ENCODE measurements at regions not wholly inside any gene's neighbourhood (a gene's known extent, or its start where the extent isn't known, plus 50 kb on each side); places are given as distances from the start of the nearest gene placed in this dataset.
A peak's percentile ranks its signal among the peaks of the same experiment; 100 is the strongest.
"Not testable (repeated sequence)": the region's sequence is repeated elsewhere in the genome, so short reads cannot be mapped to it uniquely, and the experiment has no call there.

GRCh38 chr15:84360902-84361301 lies 125.3 kb downstream of the GOLGA6L4 start:
- H3K9me3 ChIP-seq; intact Hi-C loops (cut with DNase I, micrococcal nuclease); ATAC-seq: not testable (repeated sequence)

GRCh38 chr15:84384421-84384820 lies 148.8 kb downstream of the GOLGA6L4 start:
- DNase-seq; H3K9me3 ChIP-seq; ATAC-seq; H3K36me3 ChIP-seq (ENCODE audit: low read depth); intact Hi-C loops (cut with DNase I, micrococcal nuclease); H3K4me1 ChIP-seq (ENCODE audit: low read depth); H3K4me3 ChIP-seq: not testable (repeated sequence)

More at GRCh38 chr15:84360902-84361301, 125.3 kb downstream of the GOLGA6L4 start:
- H3K4me1 ChIP-seq (ENCODE audit: low read depth); H3K36me3 ChIP-seq (ENCODE audit: low read depth); H3K4me3 ChIP-seq; DNase-seq: not testable (repeated sequence)

- ATAC-seq = no peak
- intact Hi-C loops (cut with DNase I, micrococcal nuclease) = no loop called here
- TF ChIP-seq CTCF (IDR thresholded peaks at IDR 0.05) = no peak
- H3K9me3 ChIP-seq = no peaks in the 10 kb centered on the region
- H3K4me1 ChIP-seq (ENCODE audit: low read depth) = no peaks in the 10 kb centered on the region
- H3K4me3 ChIP-seq = no peak overlapping the region
- no peak for DNase-seq
- H3K36me3 ChIP-seq (ENCODE audit: low read depth) = no peaks in the 10 kb centered on the region
Observed at GRCh38 chr15:84387086-84387485, 151.5 kb downstream of the GOLGA6L4 start.

- DNase-seq; H3K9me3 ChIP-seq; ATAC-seq; intact Hi-C loops (cut with DNase I, micrococcal nuclease); H3K4me1 ChIP-seq (ENCODE audit: low read depth); H3K4me3 ChIP-seq; H3K36me3 ChIP-seq (ENCODE audit: low read depth): not testable (repeated sequence)
Observed at GRCh38 chr15:84388201-84388600, 152.6 kb downstream of the GOLGA6L4 start.

- H3K9me3 ChIP-seq; H3K4me1 ChIP-seq (ENCODE audit: low read depth); H3K36me3 ChIP-seq (ENCODE audit: low read depth); intact Hi-C loops (cut with DNase I, micrococcal nuclease); H3K4me3 ChIP-seq; ATAC-seq; DNase-seq: not testable (repeated sequence)
Observed at GRCh38 chr15:84388638-84389037, 153.1 kb downstream of the GOLGA6L4 start.

- not testable (repeated sequence) for DNase-seq, ATAC-seq
Observed at GRCh38 chr15:84390324-84390723, 154.8 kb downstream of the GOLGA6L4 start.

GRCh38 chr15:84391191-84391590 lies 155.6 kb downstream of the GOLGA6L4 start:
- no peaks in the 10 kb centered on the region for H3K9me3 ChIP-seq

More at GRCh38 chr15:84390324-84390723, 154.8 kb downstream of the GOLGA6L4 start:
- H3K9me3 ChIP-seq; H3K36me3 ChIP-seq (ENCODE audit: low read depth); H3K4me3 ChIP-seq; H3K4me1 ChIP-seq (ENCODE audit: low read depth); intact Hi-C loops (cut with DNase I, micrococcal nuclease): not testable (repeated sequence)

GRCh38 chr15:84392020-84392419 lies 156.4 kb downstream of the GOLGA6L4 start:
- H3K4me1 ChIP-seq (ENCODE audit: low read depth); H3K9me3 ChIP-seq; H3K4me3 ChIP-seq; DNase-seq; H3K36me3 ChIP-seq (ENCODE audit: low read depth); ATAC-seq; intact Hi-C loops (cut with DNase I, micrococcal nuclease): not testable (repeated sequence)

More at GRCh38 chr15:84391191-84391590, 155.6 kb downstream of the GOLGA6L4 start:
- no peak for TF ChIP-seq CTCF (IDR thresholded peaks at IDR 0.05)
- Histone ChIP-seq H3K36me3 (ENCODE audit: low read depth) (no peaks in the 10 kb centered on the region), H3K4me1 (ENCODE audit: low read depth) (no peaks in the 10 kb centered on the region), H3K4me3 (no peak overlapping the region)
- intact Hi-C loops (cut with DNase I, micrococcal nuclease) = no loop called here
- no peak for ATAC-seq
- no peak for DNase-seq

GRCh38 chr15:84393386-84393936 lies 157.9 kb downstream of the GOLGA6L4 start:
- peak; percentile 30 for ATAC-seq
- H3K4me3 ChIP-seq; H3K36me3 ChIP-seq (ENCODE audit: low read depth); H3K4me1 ChIP-seq (ENCODE audit: low read depth); intact Hi-C loops (cut with DNase I, micrococcal nuclease); H3K9me3 ChIP-seq; DNase-seq: not testable (repeated sequence)

- DNase-seq; intact Hi-C loops (cut with DNase I, micrococcal nuclease); ATAC-seq; H3K36me3 ChIP-seq (ENCODE audit: low read depth); H3K4me3 ChIP-seq; H3K4me1 ChIP-seq (ENCODE audit: low read depth); H3K9me3 ChIP-seq: not testable (repeated sequence)
Observed at GRCh38 chr15:84393966-84394365, 158.4 kb downstream of the GOLGA6L4 start.

GRCh38 chr15:84395384-84395783 lies 159.8 kb downstream of the GOLGA6L4 start:
- DNase-seq; H3K4me1 ChIP-seq (ENCODE audit: low read depth); ATAC-seq; H3K4me3 ChIP-seq; H3K9me3 ChIP-seq; H3K36me3 ChIP-seq (ENCODE audit: low read depth); intact Hi-C loops (cut with DNase I, micrococcal nuclease): not testable (repeated sequence)

- ATAC-seq; H3K36me3 ChIP-seq (ENCODE audit: low read depth); DNase-seq; H3K4me1 ChIP-seq (ENCODE audit: low read depth); intact Hi-C loops (cut with DNase I, micrococcal nuclease); H3K4me3 ChIP-seq; H3K9me3 ChIP-seq: not testable (repeated sequence)
Observed at GRCh38 chr15:84395881-84396280, 160.3 kb downstream of the GOLGA6L4 start.

GRCh38 chr15:84397066-84397465 lies 161.5 kb downstream of the GOLGA6L4 start:
- DNase-seq; H3K36me3 ChIP-seq (ENCODE audit: low read depth); H3K4me1 ChIP-seq (ENCODE audit: low read depth); H3K4me3 ChIP-seq; ATAC-seq; intact Hi-C loops (cut with DNase I, micrococcal nuclease); H3K9me3 ChIP-seq: not testable (repeated sequence)
